Upper lobe of left lung (tissue), 6 donors: ENCODE measurements at regions not wholly inside any gene's neighbourhood (a gene's known extent, or its start where the extent isn't known, plus 50 kb on each side); places are given as distances from the start of the nearest gene placed in this dataset.
"Not testable (repeated sequence)": the region's sequence is repeated elsewhere in the genome, so short reads cannot be mapped to it uniquely, and the experiment has no call there.

Experiments used
- ATAC-seq, 2 donors: fragments of 200-7000 bp; cut with Tn5 transposase; one replicate each; pipeline ENCODE4 v1.9.1; 2022; ENCODE audit warnings: mild to moderate bottlenecking in 2 of 2, moderate library complexity in 2 of 2; ENCODE audit not compliant: low FRiP score in 2 of 2
- DNase-seq, 2 donors: peaks; one replicate each; pipeline ENCODE4 v3.0.0-alpha.2; 2019 to 2020
- H3K27ac ChIP-seq, 4 donors: fragments of 200-600 bp; sonication (generic); one replicate each; pipeline ENCODE4 v1.5.1; 2016 to 2019
- H3K27me3 ChIP-seq, 4 donors: fragments of 200-600 bp; sonication (generic); one replicate each; pipeline ENCODE4 v1.5.1; 2017 to 2019
- H3K36me3 ChIP-seq, 4 donors: fragments of 200-600 bp; sonication (generic); one replicate each; pipeline ENCODE4 v1.5.1; 2016 to 2019
- H3K4me1 ChIP-seq, 4 donors: fragments of 200-600 bp; sonication (generic); one replicate each; pipeline ENCODE4 v1.5.1; 2018 to 2019
- H3K4me3 ChIP-seq, 4 donors: fragments of 200-600 bp; sonication (generic); one replicate each; pipeline ENCODE4 v1.5.1; 2017 to 2019; ENCODE audit warnings: mild to moderate bottlenecking in 2 of 4, moderate library complexity in 1 of 4
- H3K9me3 ChIP-seq, 4 donors: fragments of 200-600 bp; sonication (generic); one replicate each; pipeline ENCODE4 v1.5.1; 2018 to 2019
- EP300 ChIP-seq, 4 donors: sonication (generic); formaldehyde crosslinking; IDR thresholded peaks; one replicate each; pipeline ENCODE4 v1.5.1; 2017; ENCODE audit warnings: antibody characterized with exemption in 4 of 4, control low read depth in 2 of 4
- POLR2A ChIP-seq, 4 donors: fragments of 450-650 bp; IDR thresholded peaks; one replicate each; pipeline ENCODE4 v1.5.1; 2016 to 2017; ENCODE audit warnings: antibody characterized with exemption in 4 of 4, mild to moderate bottlenecking in 2 of 4
- POLR2AphosphoS5 ChIP-seq, 2 donors: sonication (generic); formaldehyde crosslinking; IDR thresholded peaks; one replicate each; pipeline ENCODE4 v1.5.1; 2017; ENCODE audit warnings: antibody characterized with exemption in 2 of 2
- WGBS, 2 donors: methylation state at CpG; one replicate each; pipeline ENCODE4 v1.1.5; 2017 to 2018; 5-methylcytosine and 5-hydroxymethylcytosine counted together
- TF ChIP-seq, protein P1 (sequence below), 6 experiments: fragments of 450-650 bp in 4 of 6; fragments of 200-600 bp in 2 of 6; sonication (generic) in 2 of 6; IDR thresholded peaks; one replicate each; pipeline ENCODE4 v1.5.1; 2016 to 2019; ENCODE audit warnings: antibody characterized with exemption in 6 of 6
- donor health status: DM: no; HTN: no; CAD: no; lungs with moderate emphysema.
- donor health status: DM: no; HTN: yes; CAD: no; lungs with severe emphysema.

DNA sequence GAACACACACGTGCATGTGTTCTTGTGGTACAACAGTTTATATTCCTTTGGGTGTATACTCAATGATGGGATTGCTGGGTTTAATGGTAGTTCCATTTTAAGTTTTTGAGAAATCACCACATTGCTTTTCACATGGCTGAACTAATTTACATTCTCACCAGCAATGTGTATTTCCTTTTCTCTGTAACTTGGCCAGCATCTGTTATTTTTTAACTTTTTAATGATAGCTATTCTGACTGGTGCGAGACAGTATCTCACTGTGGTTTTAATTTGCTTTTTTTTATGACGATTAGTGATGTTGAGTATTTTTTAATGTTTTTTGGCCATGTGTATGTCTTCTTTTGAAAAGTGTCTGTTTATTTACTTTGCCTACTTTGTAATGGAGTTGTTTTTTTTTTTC, 256.6 kb downstream of the ZWINT start:
- H3K4me3 ChIP-seq, result no peak overlapping the region
- TF ChIP-seq EP300 (IDR thresholded peaks at IDR 0.05) (no peak), POLR2AphosphoS5 (IDR thresholded peaks at IDR 0.05) (no peak)
- 78 to 93% methylated on average over 3 of the region's 3 CpGs for WGBS, 2 donors
- ATAC-seq (no peak), DNase-seq (no peak)
- no peaks in the 10 kb centered on the region for H3K9me3 ChIP-seq
- H3K27me3 ChIP-seq, result no peaks in the 10 kb centered on the region
- no peak overlapping the region for H3K27ac ChIP-seq
- no peaks in the 10 kb centered on the region for H3K4me1 ChIP-seq
- no peaks in the 10 kb centered on the region for H3K36me3 ChIP-seq

DNA sequence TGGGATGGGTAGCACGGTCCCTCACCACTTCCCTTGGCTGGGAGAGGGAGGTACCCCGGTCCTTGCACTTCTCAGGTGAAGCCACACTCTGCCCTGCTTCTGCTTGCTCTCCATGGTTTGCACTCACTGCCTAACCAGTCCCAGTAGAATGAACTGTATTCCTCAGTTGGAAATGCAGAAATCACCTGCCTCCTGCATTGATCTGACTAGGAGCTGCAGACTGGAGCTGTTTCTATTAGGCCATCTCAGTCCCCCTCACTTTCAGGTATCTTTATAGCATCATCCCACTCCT, 264.9 kb downstream of the ZWINT start:
- Histone ChIP-seq H3K27ac (no peak overlapping the region), H3K4me3 (no peak overlapping the region), H3K4me1 (no peaks in the 10 kb centered on the region), H3K27me3 (no peaks in the 10 kb centered on the region), H3K36me3 (no peaks in the 10 kb centered on the region), H3K9me3 (peaks cover 0 to 2% (median 0%) of the 10 kb centered on the region in 4 donors)
- WGBS, 2 donors, result 73 to 79% methylated on average over 2 of the region's 2 CpGs
- no peak for ATAC-seq
- no peak for TF ChIP-seq EP300 (IDR thresholded peaks at IDR 0.05)
- TF ChIP-seq, protein P1, sequence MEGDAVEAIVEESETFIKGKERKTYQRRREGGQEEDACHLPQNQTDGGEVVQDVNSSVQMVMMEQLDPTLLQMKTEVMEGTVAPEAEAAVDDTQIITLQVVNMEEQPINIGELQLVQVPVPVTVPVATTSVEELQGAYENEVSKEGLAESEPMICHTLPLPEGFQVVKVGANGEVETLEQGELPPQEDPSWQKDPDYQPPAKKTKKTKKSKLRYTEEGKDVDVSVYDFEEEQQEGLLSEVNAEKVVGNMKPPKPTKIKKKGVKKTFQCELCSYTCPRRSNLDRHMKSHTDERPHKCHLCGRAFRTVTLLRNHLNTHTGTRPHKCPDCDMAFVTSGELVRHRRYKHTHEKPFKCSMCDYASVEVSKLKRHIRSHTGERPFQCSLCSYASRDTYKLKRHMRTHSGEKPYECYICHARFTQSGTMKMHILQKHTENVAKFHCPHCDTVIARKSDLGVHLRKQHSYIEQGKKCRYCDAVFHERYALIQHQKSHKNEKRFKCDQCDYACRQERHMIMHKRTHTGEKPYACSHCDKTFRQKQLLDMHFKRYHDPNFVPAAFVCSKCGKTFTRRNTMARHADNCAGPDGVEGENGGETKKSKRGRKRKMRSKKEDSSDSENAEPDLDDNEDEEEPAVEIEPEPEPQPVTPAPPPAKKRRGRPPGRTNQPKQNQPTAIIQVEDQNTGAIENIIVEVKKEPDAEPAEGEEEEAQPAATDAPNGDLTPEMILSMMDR (IDR thresholded peaks at IDR 0.05), result no peak
- no peak for TF ChIP-seq POLR2A (IDR thresholded peaks at IDR 0.05)
- no peak for TF ChIP-seq POLR2AphosphoS5 (IDR thresholded peaks at IDR 0.05)
- no peak for DNase-seq

DNA sequence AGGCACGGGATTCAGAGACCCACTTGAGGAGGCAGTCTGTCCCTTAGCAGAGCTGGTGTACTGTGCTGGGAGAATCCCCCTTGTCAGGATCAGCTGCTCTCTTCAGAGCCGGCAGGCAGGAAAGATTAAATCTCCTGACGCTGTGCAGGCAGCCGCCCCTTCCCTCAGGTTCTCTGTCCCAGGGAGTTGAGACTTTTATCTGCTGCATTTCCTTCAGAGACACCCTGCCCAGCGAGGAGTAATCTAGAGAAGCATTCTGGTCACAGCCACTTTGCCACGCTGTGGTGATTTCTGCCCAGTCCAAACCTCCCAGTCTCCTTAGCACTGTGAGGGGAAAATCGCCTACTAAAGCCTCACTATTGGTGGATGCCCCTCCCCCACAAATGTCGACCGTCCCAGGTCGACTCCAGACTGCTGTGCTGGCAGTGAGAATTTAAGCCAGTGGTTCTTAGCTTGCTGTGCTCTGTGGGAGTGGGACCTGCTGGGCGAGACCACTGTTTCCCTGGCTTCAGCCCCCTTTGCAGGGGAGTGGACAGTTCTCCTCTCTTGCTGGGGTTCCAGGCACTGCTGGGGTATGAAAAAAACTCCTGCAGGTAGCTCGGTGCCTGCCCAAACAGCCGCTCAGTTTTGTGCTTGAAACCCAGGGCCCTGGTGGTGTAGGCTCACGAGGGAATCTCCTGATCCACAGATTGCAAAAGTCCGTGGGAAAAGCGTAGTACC, 265.4 kb downstream of the ZWINT start:
- 70 to 85% methylated on average over 6 to 13 of the region's 16 CpGs for WGBS, 2 donors
- no peak for DNase-seq
- H3K27ac ChIP-seq, result no peak overlapping the region
- no peak for ATAC-seq
- H3K4me3 ChIP-seq, result no peak overlapping the region
- H3K9me3 ChIP-seq, result peaks cover 0 to 4% (median 0%) of the 10 kb centered on the region in 4 donors
- no peaks in the 10 kb centered on the region for H3K27me3 ChIP-seq
- no peak for TF ChIP-seq POLR2A (IDR thresholded peaks at IDR 0.05)
- TF ChIP-seq POLR2AphosphoS5 (IDR thresholded peaks at IDR 0.05), result no peak
- no peaks in the 10 kb centered on the region for H3K36me3 ChIP-seq
- no peaks in the 10 kb centered on the region for H3K4me1 ChIP-seq

DNA sequence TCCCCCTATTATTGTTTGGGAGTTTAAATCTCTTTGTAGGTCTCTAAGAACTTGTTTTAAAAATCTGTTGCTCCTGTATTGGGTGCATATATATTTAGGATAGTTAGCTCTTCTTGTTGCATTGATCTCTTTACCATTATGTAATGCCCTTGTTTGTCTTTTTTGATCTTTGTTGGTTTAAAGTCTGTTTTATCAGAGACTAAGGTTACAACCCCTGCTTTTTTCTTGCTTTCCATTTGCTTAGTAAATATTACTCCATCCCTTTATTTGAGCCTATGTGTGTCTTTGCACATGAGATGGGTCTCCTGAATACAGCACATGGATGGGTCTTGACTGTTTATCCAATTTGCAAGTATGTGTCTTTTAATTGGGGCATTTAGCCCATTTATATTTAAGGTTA, 267.4 kb downstream of the ZWINT start:
- not testable (repeated sequence) for DNase-seq, H3K27me3 ChIP-seq, H3K36me3 ChIP-seq, H3K9me3 ChIP-seq, H3K4me3 ChIP-seq, ATAC-seq, H3K27ac ChIP-seq, H3K4me1 ChIP-seq

DNA sequence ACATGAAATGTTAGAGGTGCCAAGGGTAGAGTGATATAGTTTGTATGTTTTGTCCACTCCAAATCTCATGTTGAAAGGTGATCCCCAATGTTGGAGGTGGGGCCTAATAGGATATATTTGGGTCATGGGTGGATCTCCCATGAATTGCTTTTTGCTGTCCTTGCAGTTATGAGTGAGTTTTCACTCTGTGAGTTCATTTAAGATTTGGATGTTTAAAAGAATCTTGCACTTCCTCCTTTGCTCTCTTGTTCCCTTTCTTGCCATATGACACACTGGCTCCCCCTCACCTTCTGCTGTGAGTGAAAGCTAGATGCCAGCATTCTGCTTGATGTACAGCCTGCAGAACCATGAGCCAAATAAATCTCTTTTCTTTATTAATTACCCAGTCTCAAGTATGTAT, 269.2 kb downstream of the ZWINT start:
- Histone ChIP-seq H3K27me3 (no peaks in the 10 kb centered on the region), H3K4me3 (no peak overlapping the region), H3K9me3 (peaks cover 0 to 4% (median 0%) of the 10 kb centered on the region in 4 donors), H3K27ac (no peak overlapping the region), H3K36me3 (no peaks in the 10 kb centered on the region), H3K4me1 (no peaks in the 10 kb centered on the region)
- no peak for ATAC-seq
- TF ChIP-seq, protein P1 (IDR thresholded peaks at IDR 0.05), result no peak
- TF ChIP-seq POLR2A (IDR thresholded peaks at IDR 0.05), result no peak
- no peak for TF ChIP-seq EP300 (IDR thresholded peaks at IDR 0.05)
- no peak for TF ChIP-seq POLR2AphosphoS5 (IDR thresholded peaks at IDR 0.05)
- DNase-seq, result no peak

DNA sequence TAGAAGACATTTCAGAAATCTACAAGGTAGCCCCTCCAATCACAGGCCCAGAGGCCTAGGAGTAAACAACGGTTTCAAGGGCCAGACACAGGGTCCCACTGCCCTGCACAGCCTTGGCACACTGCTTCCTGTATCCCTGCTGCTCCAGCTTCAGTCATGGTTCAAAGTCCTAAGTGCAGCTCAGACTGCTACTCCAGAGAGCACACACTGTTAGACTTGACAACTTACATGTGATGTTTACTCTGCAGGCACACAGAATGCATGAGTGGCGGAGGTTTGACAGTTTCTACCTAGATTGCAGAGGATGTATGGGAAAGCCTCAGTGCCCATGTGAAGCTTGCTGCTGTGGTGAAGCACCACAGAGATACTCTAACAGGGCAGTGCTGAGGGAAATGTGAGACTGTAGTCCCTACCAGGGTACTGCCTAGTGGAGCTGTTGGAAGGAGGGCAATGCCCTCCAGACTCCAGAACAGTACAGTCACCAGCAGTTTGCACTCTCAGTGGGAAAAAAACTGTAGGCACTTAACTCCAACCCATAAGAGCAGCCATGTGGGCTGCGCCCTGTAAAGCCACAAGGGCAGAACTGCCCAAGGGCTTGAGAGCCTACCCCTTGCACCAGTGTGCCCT, 270.0 kb downstream of the ZWINT start:
- H3K4me1 ChIP-seq, result no peaks in the 10 kb centered on the region
- peak in 1 of 2 donors; percentile 12 for ATAC-seq
- WGBS, 2 donors, result 41 to 81% methylated on average over 1 to 3 of the region's 3 CpGs

More for the DNA sequence above, 270.0 kb downstream of the ZWINT start:
- DNase-seq, result no peak
- TF ChIP-seq EP300 (IDR thresholded peaks at IDR 0.05), result no peak
- TF ChIP-seq, protein P1 (IDR thresholded peaks at IDR 0.05), result no peak
- no peak for TF ChIP-seq POLR2A (IDR thresholded peaks at IDR 0.05)
- no peak overlapping the region for H3K4me3 ChIP-seq
- peaks cover 0 to 4% (median 0%) of the 10 kb centered on the region in 4 donors for H3K9me3 ChIP-seq
- no peak overlapping the region for H3K27ac ChIP-seq
- no peaks in the 10 kb centered on the region for H3K36me3 ChIP-seq
- no peaks in the 10 kb centered on the region for H3K27me3 ChIP-seq
